T-cell (primary cell): ENCODE measurements at regions not wholly inside any gene's neighbourhood (a gene's known extent, or its start where the extent isn't known, plus 50 kb on each side); places are given as distances from the start of the nearest gene placed in this dataset.

Source experiments
- ATAC-seq, 4 experiments: fragments of 200-7000 bp in 3 of 4; fragments of 150-1000 bp in 1 of 4; cut with Tn5 transposase; replicated peaks in 1 of 4; 1 replicate in 3 of 4; 2 replicates in 1 of 4; pipeline ENCODE4 v1.10.0; 2021; ENCODE audit warnings: moderate library complexity in 3 of 4, mild to moderate bottlenecking in 2 of 4, moderate number of reproducible peaks in 1 of 4
- CTCF ChIA-PET, 2 donors: fragments of 300-600 bp; sonication (Branson Sonifier 250); formaldehyde crosslinking; loops; one replicate each; lab custom pipeline; 2022; ENCODE audit warnings: antibody characterized with exemption in 2 of 2; lab: Charles Lee
- POLR2A ChIA-PET, 2 donors: fragments of 300-600 bp; sonication (Branson Sonifier 250); formaldehyde crosslinking; loops; one replicate each; lab custom pipeline; 2022; ENCODE audit warnings: antibody characterized with exemption in 2 of 2; lab: Charles Lee
- DNase-seq, 35 experiments: peaks; one replicate each; pipeline versions ENCODE4 v3.0.0 to v3.0.0-alpha.2; 2013 to 2023
- H3K27ac ChIP-seq: one replicate; pipeline ENCODE4 v1.5.1; 2013; ENCODE audit warnings: low read length
- H3K27me3 ChIP-seq, 2 experiments: replicated peaks in 1 of 2; 1 replicate in 1 of 2; 2 replicates in 1 of 2; pipeline versions ENCODE4 v1.6.1 to v1.7.0; 2013; ENCODE audit warnings: low read length in 1 of 2, mixed read lengths in 1 of 2; ENCODE audit not compliant: control insufficient read depth in 2 of 2, insufficient read depth in 2 of 2; ENCODE audit errors: extremely low read depth in 1 of 2
- H3K36me3 ChIP-seq, 2 donors: 1 replicate in 1 of 2; 2 replicates in 1 of 2; pipeline versions ENCODE4 v1.6.1 to v1.7.0; 2013; ENCODE audit warnings: low read length in 1 of 2; ENCODE audit not compliant: control insufficient read depth in 2 of 2, insufficient read depth in 1 of 2; ENCODE audit errors: extremely low read depth in 1 of 2
- H3K4me1 ChIP-seq, 2 experiments: 1 replicate in 1 of 2; 2 replicates in 1 of 2; pipeline versions ENCODE4 v1.6.1 to v1.7.0; 2013; ENCODE audit warnings: low read length in 2 of 2, mixed read lengths in 1 of 2; ENCODE audit not compliant: insufficient read depth in 2 of 2, control insufficient read depth in 1 of 2; ENCODE audit errors: extremely low read depth in 1 of 2
- H3K4me3 ChIP-seq, 2 donors: 1 replicate in 1 of 2; 2 replicates in 1 of 2; pipeline versions ENCODE4 v1.5.1 to v1.7.0; 2013; ENCODE audit warnings: mild to moderate bottlenecking in 2 of 2, low read length in 1 of 2, moderate library complexity in 1 of 2; ENCODE audit not compliant: control insufficient read depth in 1 of 2; ENCODE audit errors: extremely low read depth in 1 of 2
- H3K9me3 ChIP-seq: 2 replicates; pipeline ENCODE4 v1.7.0; 2013
- H3K27ac Mint-ChIP-seq, 2 donors: one replicate each; pipeline ENCODE4 v1.8.0; 2020 to 2021; ENCODE audit warnings: mild to moderate bottlenecking in 2 of 2, mixed read lengths in 2 of 2
- H3K27me3 Mint-ChIP-seq, 2 donors: one replicate each; pipeline ENCODE4 v1.8.0; 2021 to 2022; ENCODE audit warnings: mixed read lengths in 2 of 2
- H3K36me3 Mint-ChIP-seq: one replicate; pipeline ENCODE4 v1.8.0; 2021; ENCODE audit warnings: mixed read lengths
- H3K4me1 Mint-ChIP-seq, 3 donors: one replicate each; pipeline ENCODE4 v1.8.0; 2020 to 2022; ENCODE audit warnings: mixed read lengths in 3 of 3, mild to moderate bottlenecking in 1 of 3
- H3K4me3 Mint-ChIP-seq, 3 donors: one replicate each; pipeline ENCODE4 v1.8.0; 2020 to 2022; ENCODE audit warnings: mild to moderate bottlenecking in 3 of 3, mixed read lengths in 3 of 3, moderate library complexity in 3 of 3
- H3K9me3 Mint-ChIP-seq, 3 donors: one replicate each; pipeline ENCODE4 v1.8.0; 2020 to 2022; ENCODE audit warnings: mixed read lengths in 3 of 3
- WGBS: methylation state at CpG from one replicate; pipeline ENCODE4 v1.1.5; 2013; ENCODE audit warnings: missing lambda C conversion rate; ENCODE audit not compliant: insufficient coverage; 5-methylcytosine and 5-hydroxymethylcytosine counted together

- WGBS: no CpG with 5 or more reads among the region's 1 CpG
- H3K4me1 ChIP-seq: no peaks in the 10 kb centered on the region
- CTCF ChIA-PET: no interaction called here
Observed at GRCh38 chr11:98955551-98955950, 65.2 kb upstream of the CNTN5 start.

DNA sequence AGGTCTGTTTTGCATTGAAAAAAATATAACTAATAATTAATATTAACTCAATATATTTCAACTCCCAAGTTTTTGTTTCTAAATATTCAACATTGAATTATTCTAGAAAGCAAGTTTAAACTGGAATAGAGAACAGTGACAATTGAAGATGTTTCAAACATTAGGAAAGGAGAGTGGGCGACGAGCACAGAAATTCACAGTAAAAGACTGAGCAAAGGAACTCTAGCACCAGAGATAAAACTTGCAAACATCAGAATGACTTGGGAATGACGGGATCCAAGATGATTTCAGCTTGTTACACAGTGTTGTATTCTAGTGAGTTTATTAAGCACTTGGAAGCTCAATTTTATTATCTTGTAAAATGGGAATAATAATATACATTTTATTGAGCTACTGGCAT lies 56.6 kb upstream of the CNTN5 start:
- no peaks in the 10 kb centered on the region for H3K9me3 ChIP-seq
- CTCF ChIA-PET: no interaction called here
- no peaks in the 10 kb centered on the region for H3K27me3 ChIP-seq
- Mint-ChIP-seq H3K27ac (no peak overlapping the region), H3K9me3 (peaks cover 0 to 5% (median 3%) of the 10 kb centered on the region in 3 donors), H3K4me3 (no peak overlapping the region), H3K4me1 (no peaks in the 10 kb centered on the region), H3K27me3 (no peaks in the 10 kb centered on the region), H3K36me3 (no peaks in the 10 kb centered on the region)
- DNase-seq (no peak), ATAC-seq (no peak)
- H3K4me1 ChIP-seq: no peaks in the 10 kb centered on the region
- POLR2A ChIA-PET: no interaction called here
- H3K36me3 ChIP-seq: no peaks in the 10 kb centered on the region
- H3K4me3 ChIP-seq: no peak overlapping the region
- 100% methylated on average over 2 of the region's 3 CpGs for WGBS
- H3K27ac ChIP-seq: no peak overlapping the region

More at GRCh38 chr11:98955551-98955950, 65.2 kb upstream of the CNTN5 start:
- H3K36me3 Mint-ChIP-seq: no peaks in the 10 kb centered on the region
- H3K4me3 Mint-ChIP-seq: no peak overlapping the region
- Histone ChIP-seq H3K36me3 (no peaks in the 10 kb centered on the region), H3K4me3 (no peak overlapping the region), H3K27ac (no peak overlapping the region), H3K27me3 (no peaks in the 10 kb centered on the region), H3K9me3 (no peaks in the 10 kb centered on the region)
- no peaks in the 10 kb centered on the region for H3K4me1 Mint-ChIP-seq
- DNase-seq (no peak), ATAC-seq (no peak)
- POLR2A ChIA-PET: no interaction called here
- H3K9me3 Mint-ChIP-seq: peaks cover 2 to 5% (median 3%) of the 10 kb centered on the region in 3 donors
- H3K27me3 Mint-ChIP-seq: no peaks in the 10 kb centered on the region
- no peak overlapping the region for H3K27ac Mint-ChIP-seq

GRCh38 chr11:98965358-98965757 lies 55.4 kb upstream of the CNTN5 start:
- no peak overlapping the region for H3K27ac Mint-ChIP-seq
- H3K27me3 Mint-ChIP-seq: no peaks in the 10 kb centered on the region

DNA sequence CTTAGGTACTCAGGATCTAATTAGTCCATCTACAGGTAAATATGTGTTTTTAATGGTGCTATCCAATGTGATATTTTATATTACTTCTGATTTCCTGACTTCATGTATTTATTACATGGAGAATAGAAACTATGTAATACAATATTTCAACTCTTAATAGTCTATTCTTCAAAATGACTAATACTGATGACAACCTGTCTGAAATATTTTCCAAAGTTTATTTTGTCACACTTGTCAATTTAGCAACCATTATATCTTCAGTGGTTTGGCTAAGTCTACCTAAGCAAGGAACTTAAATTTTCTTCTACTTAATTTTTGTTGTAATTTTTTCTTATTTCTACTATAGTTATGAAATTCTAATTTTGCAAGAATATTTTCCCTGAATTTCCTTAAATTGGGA lies 55.0 kb upstream of the CNTN5 start:
- ChIA-PET CTCF (no interaction called here), POLR2A (no interaction called here)
- no peaks in the 10 kb centered on the region for H3K27me3 Mint-ChIP-seq
- H3K27me3 ChIP-seq: no peaks in the 10 kb centered on the region
- no peaks in the 10 kb centered on the region for H3K4me1 ChIP-seq
- H3K36me3 Mint-ChIP-seq: no peaks in the 10 kb centered on the region
- H3K27ac ChIP-seq: no peak overlapping the region
- no peak overlapping the region for H3K27ac Mint-ChIP-seq
- H3K4me3 ChIP-seq: no peak overlapping the region
- DNase-seq (no peak), ATAC-seq (no peak)
- no peaks in the 10 kb centered on the region for H3K36me3 ChIP-seq
- H3K9me3 Mint-ChIP-seq: peaks cover 0 to 3% (median under 1%) of the 10 kb centered on the region in 3 donors
- H3K4me1 Mint-ChIP-seq: no peaks in the 10 kb centered on the region
- H3K4me3 Mint-ChIP-seq: no peak overlapping the region
- no peaks in the 10 kb centered on the region for H3K9me3 ChIP-seq

More at GRCh38 chr11:98965358-98965757, 55.4 kb upstream of the CNTN5 start:
- DNase-seq (no peak), ATAC-seq (no peak)
- Mint-ChIP-seq H3K9me3 (peaks cover 0 to 3% (median 1%) of the 10 kb centered on the region in 3 donors), H3K4me3 (no peak overlapping the region), H3K4me1 (no peaks in the 10 kb centered on the region), H3K36me3 (no peaks in the 10 kb centered on the region)
- no peaks in the 10 kb centered on the region for H3K36me3 ChIP-seq
- H3K27me3 ChIP-seq: no peaks in the 10 kb centered on the region
- H3K4me1 ChIP-seq: no peaks in the 10 kb centered on the region
- H3K27ac ChIP-seq: no peak overlapping the region
- no CpG with 5 or more reads among the region's 1 CpG for WGBS
- H3K4me3 ChIP-seq: no peak overlapping the region
- H3K9me3 ChIP-seq: no peaks in the 10 kb centered on the region
- ChIA-PET POLR2A (no interaction called here), CTCF (no interaction called here)

- H3K9me3 Mint-ChIP-seq: peaks cover 5 to 9% (median 6%) of the 10 kb centered on the region in 3 donors
- Histone ChIP-seq H3K27ac (no peak overlapping the region), H3K36me3 (no peaks in the 10 kb centered on the region), H3K9me3 (no peaks in the 10 kb centered on the region), H3K4me3 (no peak overlapping the region), H3K27me3 (no peaks in the 10 kb centered on the region), H3K4me1 (no peaks in the 10 kb centered on the region)
- DNase-seq (no peak), ATAC-seq (no peak)
- no peaks in the 10 kb centered on the region for H3K36me3 Mint-ChIP-seq
- H3K4me1 Mint-ChIP-seq: no peaks in the 10 kb centered on the region
- H3K27ac Mint-ChIP-seq: no peak overlapping the region
- CTCF ChIA-PET: no interaction called here
- 60% methylated on average over 2 of the region's 4 CpGs for WGBS
- no peak overlapping the region for H3K4me3 Mint-ChIP-seq
- POLR2A ChIA-PET: no interaction called here
- H3K27me3 Mint-ChIP-seq: no peaks in the 10 kb centered on the region
Observed at GRCh38 chr11:98967005-98967404, 53.7 kb upstream of the CNTN5 start.
